C4-2B (cell line): ENCODE measurements at regions not wholly inside any gene's neighbourhood (a gene's known extent, or its start where the extent isn't known, plus 50 kb on each side); places are given as distances from the start of the nearest gene placed in this dataset.

Experiments used
- ZFX ChIP-seq: fragments of 450-650 bp; IDR thresholded peaks from 2 replicates; pipeline ENCODE4 v1.6.1; 2017
- TF ChIP-seq, protein P1 (sequence below): fragments of 450-650 bp; conservative IDR thresholded peaks from 2 replicates; pipeline ENCODE4 v1.5.1; 2017; ENCODE audit warnings: mild to moderate bottlenecking

DNA sequence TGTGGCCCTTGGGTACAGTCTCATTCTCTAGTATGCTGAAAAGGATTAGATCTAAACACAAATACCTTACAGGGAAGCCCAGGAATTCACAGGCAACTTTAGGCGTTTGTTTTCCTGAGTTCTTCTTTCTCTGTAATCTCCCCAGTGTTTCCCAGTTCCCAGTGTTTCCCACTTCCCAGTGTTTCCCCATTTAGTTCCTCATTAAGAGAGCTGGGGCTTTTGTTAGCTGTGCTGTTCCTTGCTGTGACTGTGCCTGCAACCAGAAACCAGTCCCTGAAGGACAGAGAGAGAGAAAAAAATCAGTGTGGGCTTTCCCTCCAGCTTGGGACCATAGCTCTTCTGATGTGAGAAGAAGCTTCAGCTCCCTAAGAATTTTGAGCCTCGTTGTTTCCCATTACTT is 802.9 kb upstream of the COBL start:
- TF ChIP-seq, protein P1, sequence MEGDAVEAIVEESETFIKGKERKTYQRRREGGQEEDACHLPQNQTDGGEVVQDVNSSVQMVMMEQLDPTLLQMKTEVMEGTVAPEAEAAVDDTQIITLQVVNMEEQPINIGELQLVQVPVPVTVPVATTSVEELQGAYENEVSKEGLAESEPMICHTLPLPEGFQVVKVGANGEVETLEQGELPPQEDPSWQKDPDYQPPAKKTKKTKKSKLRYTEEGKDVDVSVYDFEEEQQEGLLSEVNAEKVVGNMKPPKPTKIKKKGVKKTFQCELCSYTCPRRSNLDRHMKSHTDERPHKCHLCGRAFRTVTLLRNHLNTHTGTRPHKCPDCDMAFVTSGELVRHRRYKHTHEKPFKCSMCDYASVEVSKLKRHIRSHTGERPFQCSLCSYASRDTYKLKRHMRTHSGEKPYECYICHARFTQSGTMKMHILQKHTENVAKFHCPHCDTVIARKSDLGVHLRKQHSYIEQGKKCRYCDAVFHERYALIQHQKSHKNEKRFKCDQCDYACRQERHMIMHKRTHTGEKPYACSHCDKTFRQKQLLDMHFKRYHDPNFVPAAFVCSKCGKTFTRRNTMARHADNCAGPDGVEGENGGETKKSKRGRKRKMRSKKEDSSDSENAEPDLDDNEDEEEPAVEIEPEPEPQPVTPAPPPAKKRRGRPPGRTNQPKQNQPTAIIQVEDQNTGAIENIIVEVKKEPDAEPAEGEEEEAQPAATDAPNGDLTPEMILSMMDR, result no peak
- no peak for TF ChIP-seq ZFX
